ENCODE measurements at regions not wholly inside any gene's neighbourhood (a gene's known extent, or its start where the extent isn't known, plus 50 kb on each side); places are given as distances from the start of the nearest gene placed in this dataset.

DNA sequence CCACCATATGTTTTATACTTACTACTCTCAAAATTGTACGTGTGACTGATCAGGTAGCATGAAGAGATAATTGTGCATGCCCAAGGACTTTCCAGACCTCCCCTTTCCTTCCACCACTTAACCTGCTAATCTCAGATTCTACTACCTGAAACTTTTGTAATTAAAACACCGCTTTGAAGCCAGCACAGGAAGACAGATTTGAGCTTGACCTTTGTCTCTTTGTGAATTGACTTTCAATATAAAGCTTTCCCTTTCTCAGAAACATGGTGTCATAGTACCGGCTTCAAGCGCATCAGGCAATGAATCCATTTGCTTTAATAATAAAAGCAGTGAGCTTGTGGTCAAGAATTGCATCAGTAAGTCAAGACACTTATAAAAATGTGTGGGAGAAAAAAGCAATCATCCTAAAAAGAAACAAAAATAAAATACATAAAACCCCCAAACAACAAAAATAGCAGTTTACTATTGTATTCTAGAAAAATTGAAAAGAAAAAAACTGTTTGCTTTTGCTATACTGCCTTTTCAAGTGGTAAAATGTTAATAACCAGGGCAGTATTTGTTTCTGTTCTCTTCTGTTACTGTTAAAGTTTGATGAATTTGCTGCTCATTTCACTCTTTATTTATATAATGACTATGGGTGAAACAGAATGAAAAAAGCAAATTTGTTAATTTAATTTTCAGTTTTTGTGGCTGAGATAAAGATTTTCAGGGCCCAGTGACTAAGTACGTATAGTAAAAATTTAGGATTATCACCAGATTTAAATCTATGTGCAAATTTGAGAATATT is 2075.3 kb downstream of the PCDH9 start:
- ATAC-seq (ENCODE audit: low FRiP score) = no peak
- TF ChIP-seq, protein P1, sequence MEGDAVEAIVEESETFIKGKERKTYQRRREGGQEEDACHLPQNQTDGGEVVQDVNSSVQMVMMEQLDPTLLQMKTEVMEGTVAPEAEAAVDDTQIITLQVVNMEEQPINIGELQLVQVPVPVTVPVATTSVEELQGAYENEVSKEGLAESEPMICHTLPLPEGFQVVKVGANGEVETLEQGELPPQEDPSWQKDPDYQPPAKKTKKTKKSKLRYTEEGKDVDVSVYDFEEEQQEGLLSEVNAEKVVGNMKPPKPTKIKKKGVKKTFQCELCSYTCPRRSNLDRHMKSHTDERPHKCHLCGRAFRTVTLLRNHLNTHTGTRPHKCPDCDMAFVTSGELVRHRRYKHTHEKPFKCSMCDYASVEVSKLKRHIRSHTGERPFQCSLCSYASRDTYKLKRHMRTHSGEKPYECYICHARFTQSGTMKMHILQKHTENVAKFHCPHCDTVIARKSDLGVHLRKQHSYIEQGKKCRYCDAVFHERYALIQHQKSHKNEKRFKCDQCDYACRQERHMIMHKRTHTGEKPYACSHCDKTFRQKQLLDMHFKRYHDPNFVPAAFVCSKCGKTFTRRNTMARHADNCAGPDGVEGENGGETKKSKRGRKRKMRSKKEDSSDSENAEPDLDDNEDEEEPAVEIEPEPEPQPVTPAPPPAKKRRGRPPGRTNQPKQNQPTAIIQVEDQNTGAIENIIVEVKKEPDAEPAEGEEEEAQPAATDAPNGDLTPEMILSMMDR (IDR thresholded peaks at IDR 0.05) = no peak
- DNase-seq (ENCODE audit: low spot score) = no peak

DNA sequence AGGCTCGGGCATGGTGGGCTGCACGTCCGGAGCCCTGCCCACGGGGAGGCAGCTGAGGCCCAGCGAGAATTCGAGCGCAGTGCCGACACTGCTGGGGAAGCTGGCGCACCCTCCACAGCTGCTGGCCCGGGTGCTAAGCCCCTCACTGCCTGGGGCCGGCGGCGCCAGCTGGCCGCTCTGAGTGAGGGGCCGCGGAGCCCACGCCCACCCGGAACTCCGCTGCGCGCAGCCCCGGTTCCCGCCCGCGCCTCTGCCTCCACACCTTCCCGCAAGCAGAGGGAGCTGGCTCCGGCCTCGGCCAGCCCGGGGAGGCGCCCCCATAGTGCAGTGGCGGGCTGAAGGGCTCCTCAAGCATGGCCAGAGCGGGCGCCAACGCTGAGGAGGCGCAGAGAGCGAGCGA is 2080.4 kb downstream of the PCDH9 start:
- TF ChIP-seq, protein P1 (IDR thresholded peaks at IDR 0.05) = no peak
- ATAC-seq (ENCODE audit: low FRiP score) = no peak
- no peak for DNase-seq (ENCODE audit: low spot score)

- DNase-seq (ENCODE audit: low spot score) (no peak), ATAC-seq (ENCODE audit: low FRiP score) (no peak)
- TF ChIP-seq, protein P1 (IDR thresholded peaks at IDR 0.05) = no peak
Observed at GRCh38 chr13:65143920-65144319, 2086.2 kb downstream of the PCDH9 start.

GRCh38 chr13:65133094-65133493 is 2097.0 kb downstream of the PCDH9 start:
- TF ChIP-seq, protein P1 (IDR thresholded peaks at IDR 0.05) = no peak
- no peak for ATAC-seq (ENCODE audit: low FRiP score)
- no peak for DNase-seq (ENCODE audit: low spot score)

- ATAC-seq (ENCODE audit: low FRiP score) (no peak), DNase-seq (ENCODE audit: low spot score) (no peak)
- TF ChIP-seq, protein P1 (IDR thresholded peaks at IDR 0.05) = no peak
Observed at GRCh38 chr13:65125236-65125635, 2104.9 kb downstream of the PCDH9 start.

DNA sequence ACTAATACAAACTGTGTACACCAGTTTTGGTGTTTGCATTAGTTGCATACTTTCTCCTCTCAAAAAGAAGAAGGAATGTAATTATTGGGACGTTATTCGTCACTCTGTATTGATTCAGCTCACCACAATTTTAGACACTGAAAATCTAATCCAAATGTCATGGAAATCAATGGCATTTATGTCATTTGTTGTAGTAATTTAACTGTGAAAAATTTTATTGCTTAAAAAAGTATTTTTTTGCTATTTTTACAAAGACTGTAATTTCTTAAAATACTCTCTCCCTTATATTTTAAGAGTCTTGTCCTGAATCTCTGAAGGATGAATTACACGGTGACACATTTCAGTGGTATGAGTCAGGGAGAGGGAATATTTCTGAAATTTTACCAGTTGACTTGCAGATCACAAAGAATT is 2117.6 kb downstream of the PCDH9 start:
- DNase-seq (ENCODE audit: low spot score) (no peak), ATAC-seq (ENCODE audit: low FRiP score) (no peak)
- TF ChIP-seq, protein P1 (IDR thresholded peaks at IDR 0.05) = no peak

GRCh38 chr13:65112123-65112522 is 2118.0 kb downstream of the PCDH9 start:
- no peak for DNase-seq (ENCODE audit: low spot score)
- TF ChIP-seq, protein P1 (IDR thresholded peaks at IDR 0.05) = no peak
- ATAC-seq (ENCODE audit: low FRiP score) = no peak

Data from omental fat pad (tissue), 3 donors.